IMR-90 (cell line): ENCODE measurements at regions not wholly inside any gene's neighbourhood (a gene's known extent, or its start where the extent isn't known, plus 50 kb on each side); places are given as distances from the start of the nearest gene placed in this dataset.

Source experiments
- ATAC-seq: fragments of 200-7000 bp; cut with Tn5 transposase; 2 replicates; pipeline ENCODE4 v1.9.1; 2020; ENCODE audit warnings: low read depth, mild to moderate bottlenecking, moderate library complexity
- BruUV-seq: library from RNA; stranded (reverse); fragments of 400-500 nt; replicated peaks from 2 replicates; lab custom pipeline; 2021; lab: Mats Ljungman, UMichigan
- CTCF ChIA-PET: fragments of 300-600 bp; formaldehyde crosslinking; extraction: SDS; loops from one replicate; lab custom pipeline; 2021; ENCODE audit warnings: antibody characterized with exemption; lab: Yijun Ruan, JAX
- POLR2A ChIA-PET: fragments of 300-600 bp; sonication (Branson Sonifier 250); formaldehyde crosslinking; loops from one replicate; lab custom pipeline; 2022; ENCODE audit warnings: antibody characterized with exemption; ENCODE audit not compliant: unreplicated experiment; lab: Charles Lee
- DNase-seq: peaks from one replicate; pipeline ENCODE4 v3.0.0; 2013
- H2AFZ ChIP-seq: replicated peaks from 2 replicates; pipeline ENCODE3; 2013; ENCODE audit warnings: low read length, mild to moderate bottlenecking; ENCODE audit not compliant: poor library complexity
- H2AK5ac ChIP-seq: 2 replicates; pipeline ENCODE4 v1.6.1; 2013; ENCODE audit warnings: low read depth, low read length, inconsistent platforms
- H2AK9ac ChIP-seq: replicated peaks from 2 replicates; pipeline ENCODE3; 2013; ENCODE audit warnings: mild to moderate bottlenecking, low read depth, low read length, moderate library complexity; ENCODE audit not compliant: poor library complexity
- H2BK120ac ChIP-seq: 2 replicates; pipeline ENCODE4 v1.6.1; 2013; ENCODE audit warnings: low read depth, low read length, inconsistent platforms
- H2BK15ac ChIP-seq: 3 replicates; pipeline ENCODE4 v1.6.1; 2013; ENCODE audit warnings: low read depth, low read length, inconsistent platforms
- H2BK20ac ChIP-seq: 2 replicates; pipeline ENCODE4 v1.6.1; 2013; ENCODE audit warnings: low read depth, mild to moderate bottlenecking, inconsistent platforms, low read length, moderate library complexity
- H2BK5ac ChIP-seq: 2 replicates; pipeline ENCODE4 v1.6.1; 2013; ENCODE audit warnings: mild to moderate bottlenecking, low read depth, low read length, inconsistent platforms; ENCODE audit not compliant: poor library complexity, severe bottlenecking
- H3K14ac ChIP-seq: replicated peaks from 2 replicates; pipeline ENCODE4 v1.6.1; 2013; ENCODE audit warnings: low read depth, low read length, inconsistent platforms
- H3K18ac ChIP-seq: 2 replicates; pipeline ENCODE4 v1.6.1; 2013; ENCODE audit warnings: low read depth, low read length, control low read depth
- H3K23ac ChIP-seq: 2 replicates; pipeline ENCODE4 v1.6.1; 2013; ENCODE audit warnings: low read depth, low read length, inconsistent platforms
- H3K27ac ChIP-seq: 2 replicates; pipeline ENCODE4 v1.5.1; 2013; ENCODE audit warnings: mild to moderate bottlenecking, control low read depth, low read length; ENCODE audit not compliant: insufficient read depth
- H3K27me3 ChIP-seq: 2 replicates; pipeline ENCODE4 v1.6.1; 2013; ENCODE audit warnings: low read length; ENCODE audit not compliant: control insufficient read depth, insufficient read depth
- H3K36me3 ChIP-seq: 2 replicates; pipeline ENCODE4 v1.6.1; 2013; ENCODE audit warnings: low read length, mixed read lengths; ENCODE audit not compliant: control insufficient read depth, insufficient read depth
- H3K4ac ChIP-seq: 2 replicates; pipeline ENCODE4 v1.6.1; 2013; ENCODE audit warnings: low read depth, low read length, inconsistent platforms
- H3K4me1 ChIP-seq: 2 replicates; pipeline ENCODE4 v1.6.1; 2013; ENCODE audit warnings: low read length, mixed read lengths; ENCODE audit not compliant: control insufficient read depth, insufficient read depth
- H3K4me2 ChIP-seq: 2 replicates; pipeline ENCODE4 v1.6.1; 2013; ENCODE audit warnings: low read depth, mild to moderate bottlenecking, control low read depth, low read length, moderate library complexity
- H3K4me3 ChIP-seq: 2 replicates; pipeline ENCODE4 v1.5.1; 2013; ENCODE audit warnings: low read depth, mild to moderate bottlenecking, control low read depth, low read length, moderate library complexity; ENCODE audit not compliant: insufficient read depth
- H3K56ac ChIP-seq: 2 replicates; pipeline ENCODE4 v1.6.1; 2013; ENCODE audit warnings: low read length, inconsistent platforms; ENCODE audit not compliant: insufficient read depth; ENCODE audit errors: extremely low read depth
- H3K79me1 ChIP-seq, 2 experiments: 2 replicates each; pipeline ENCODE4 v1.6.1; 2013; ENCODE audit warnings: low read length in 2 of 2, inconsistent platforms in 1 of 2, low read depth in 1 of 2
- H3K9ac ChIP-seq: 2 replicates; pipeline ENCODE4 v1.6.1; 2013; ENCODE audit warnings: low read depth, low read length, control low read depth
- H3K9me1 ChIP-seq: 2 replicates; pipeline ENCODE4 v1.6.1; 2013; ENCODE audit warnings: low read length, inconsistent platforms; ENCODE audit not compliant: insufficient read depth
- H3K9me3 ChIP-seq: 2 replicates; pipeline ENCODE4 v1.6.1; 2013; ENCODE audit warnings: low read length; ENCODE audit not compliant: control insufficient read depth, insufficient read depth
- H4K20me1 ChIP-seq: 2 replicates; pipeline ENCODE4 v1.6.1; 2013; ENCODE audit warnings: low read length, inconsistent platforms; ENCODE audit not compliant: insufficient read depth
- H4K5ac ChIP-seq: 2 replicates; pipeline ENCODE4 v1.6.1; 2013; ENCODE audit warnings: mild to moderate bottlenecking, low read depth, low read length, control low read depth
- H4K8ac ChIP-seq, 2 experiments: 2 replicates each; pipeline ENCODE4 v1.6.1; 2013; ENCODE audit warnings: low read depth in 2 of 2, low read length in 2 of 2, control low read depth in 1 of 2, inconsistent platforms in 1 of 2
- H4K91ac ChIP-seq: 2 replicates; pipeline ENCODE4 v1.6.1; 2013; ENCODE audit warnings: low read depth, low read length, inconsistent platforms; ENCODE audit not compliant: insufficient read depth
- BHLHE40 ChIP-seq: fragments of 150-350 bp; IDR thresholded peaks from 2 replicates; pipeline ENCODE4 v1.6.1; 2016; ENCODE audit warnings: mild to moderate bottlenecking, low read depth, low read length
- CEBPB ChIP-seq: IDR thresholded peaks from 2 replicates; pipeline ENCODE4 v1.6.1; 2012; ENCODE audit warnings: low read depth, low read length, improper control_type of control experiment
- CHD1 ChIP-seq: IDR thresholded peaks from 2 replicates; pipeline ENCODE4 v1.6.1; 2012; ENCODE audit warnings: low read depth, low read length, improper control_type of control experiment
- MAFK ChIP-seq: IDR thresholded peaks from 2 replicates; pipeline ENCODE4 v1.6.1; 2012; ENCODE audit warnings: low read depth, low read length, improper control_type of control experiment
- MAZ ChIP-seq: IDR thresholded peaks from 2 replicates; pipeline ENCODE4 v1.6.1; 2012; ENCODE audit warnings: low read depth, mild to moderate bottlenecking, low read length, improper control_type of control experiment, moderate library complexity, borderline replicate concordance
- MXI1 ChIP-seq: IDR thresholded peaks from 2 replicates; pipeline ENCODE4 v1.6.1; 2012; ENCODE audit warnings: low read depth, mild to moderate bottlenecking, low read length, moderate library complexity, borderline replicate concordance
- POLR2A ChIP-seq: IDR thresholded peaks from 2 replicates; pipeline ENCODE4 v1.6.1; 2012; ENCODE audit warnings: mild to moderate bottlenecking, low read depth, low read length
- RAD21 ChIP-seq: IDR thresholded peaks from 2 replicates; pipeline ENCODE4 v1.6.1; 2012; ENCODE audit warnings: low read length, improper control_type of control experiment
- RCOR1 ChIP-seq: IDR thresholded peaks from 2 replicates; pipeline ENCODE4 v1.6.1; 2012; ENCODE audit warnings: mild to moderate bottlenecking, low read length, improper control_type of control experiment; ENCODE audit not compliant: insufficient replicate concordance
- RFX5 ChIP-seq: IDR thresholded peaks from 2 replicates; pipeline ENCODE4 v1.8.0; 2012; ENCODE audit warnings: low read depth, mild to moderate bottlenecking, low read length, moderate library complexity
- SMC3 ChIP-seq: fragments of 150-350 bp; IDR thresholded peaks from 2 replicates; pipeline ENCODE4 v1.6.1; 2016; ENCODE audit warnings: low read depth, mild to moderate bottlenecking, antibody characterized with exemption, low read length, moderate library complexity
- WGBS, 2 experiments: methylation state at CpG; one replicate each; pipeline versions ENCODE4 v1.1.5 to v1.1.7; 2013; ENCODE audit warnings: missing lambda C conversion rate in 2 of 2; ENCODE audit not compliant: insufficient read length in 1 of 2; ENCODE audit errors: extremely low coverage in 2 of 2; 5-methylcytosine and 5-hydroxymethylcytosine counted together
- dilution Hi-C: fragments of 300-500 bp; cut with HindIII; formaldehyde crosslinking; loops from one replicate; pipeline ENCODE4 v1.14.3; 2018; ENCODE audit warnings: low sequenced_read_pairs; ENCODE audit not compliant: unreplicated experiment
- in situ Hi-C: fragments of 300-500 bp; cut with MboI; formaldehyde crosslinking; loops from 3 replicates; pipeline ENCODE4 v1.14.3; 2019; ENCODE audit warnings: low sequenced_read_pairs, inconsistent platforms, mixed read lengths
- intact Hi-C: fragments of 100-400 bp; cut with micrococcal nuclease; formaldehyde crosslinking; loops from 2 replicates; pipeline ENCODE4 v1.10.0; 2022
- TF ChIP-seq, protein P1 (sequence below): fragments of 150-350 bp; IDR thresholded peaks from 2 replicates; pipeline ENCODE4 v1.6.1; 2016; ENCODE audit warnings: low read depth, mild to moderate bottlenecking, low read length, moderate library complexity, borderline replicate concordance
- TF ChIP-seq, protein P2 (sequence below): fragments of 150-350 bp; IDR thresholded peaks from 2 replicates; pipeline ENCODE4 v1.6.1; 2017; ENCODE audit warnings: mild to moderate bottlenecking, antibody characterized with exemption, low read length, low read depth

DNA sequence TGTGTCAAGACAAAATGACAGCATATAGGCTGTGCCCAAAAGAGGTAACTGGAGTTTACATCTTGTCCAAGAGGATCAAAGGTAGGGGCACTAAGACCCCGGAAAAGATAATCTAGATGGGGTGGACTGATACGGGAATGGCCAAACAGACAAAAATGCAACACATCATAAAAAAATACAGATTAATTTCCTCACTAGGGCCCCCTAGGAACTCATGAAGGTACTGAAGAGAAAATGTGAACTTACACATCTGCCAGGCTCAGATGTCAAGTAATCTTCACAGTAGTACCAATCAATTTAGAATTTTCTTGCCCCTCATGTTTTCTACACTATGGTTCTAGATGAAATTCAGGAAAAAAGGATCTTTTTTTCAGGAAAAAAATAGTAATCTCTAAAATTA, 115.6 kb upstream of the REG3A start:
- no peak overlapping the region for H4K5ac ChIP-seq
- H2AK5ac ChIP-seq: no peak overlapping the region
- no peaks in the 10 kb centered on the region for H4K20me1 ChIP-seq
- H4K8ac ChIP-seq: no peak overlapping the region
- H2AFZ ChIP-seq: no peak overlapping the region
- no CpG with 5 or more reads among the region's 2 CpGs for WGBS, 2 experiments
- no peak overlapping the region for H2AK9ac ChIP-seq
- H2BK5ac ChIP-seq: no peak overlapping the region
- H2BK20ac ChIP-seq: no peak overlapping the region
- dilution Hi-C loops: no loop called here
- H3K23ac ChIP-seq: no peak overlapping the region
- intact Hi-C loops: no loop called here
- no peak overlapping the region for H2BK15ac ChIP-seq
- H2BK120ac ChIP-seq: no peak overlapping the region
- ATAC-seq: no peak
- peaks cover 12% of the 10 kb centered on the region for H3K9me3 ChIP-seq
- TF ChIP-seq RFX5 (no peak), SMC3 (no peak), CEBPB (no peak), CHD1 (no peak), MXI1 (no peak), BHLHE40 (no peak), MAZ (no peak), MAFK (no peak), RAD21 (no peak), RCOR1 (no peak), POLR2A (no peak)
- TF ChIP-seq, protein P1, sequence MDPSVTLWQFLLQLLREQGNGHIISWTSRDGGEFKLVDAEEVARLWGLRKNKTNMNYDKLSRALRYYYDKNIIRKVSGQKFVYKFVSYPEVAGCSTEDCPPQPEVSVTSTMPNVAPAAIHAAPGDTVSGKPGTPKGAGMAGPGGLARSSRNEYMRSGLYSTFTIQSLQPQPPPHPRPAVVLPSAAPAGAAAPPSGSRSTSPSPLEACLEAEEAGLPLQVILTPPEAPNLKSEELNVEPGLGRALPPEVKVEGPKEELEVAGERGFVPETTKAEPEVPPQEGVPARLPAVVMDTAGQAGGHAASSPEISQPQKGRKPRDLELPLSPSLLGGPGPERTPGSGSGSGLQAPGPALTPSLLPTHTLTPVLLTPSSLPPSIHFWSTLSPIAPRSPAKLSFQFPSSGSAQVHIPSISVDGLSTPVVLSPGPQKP: no peak
- TF ChIP-seq, protein P2, sequence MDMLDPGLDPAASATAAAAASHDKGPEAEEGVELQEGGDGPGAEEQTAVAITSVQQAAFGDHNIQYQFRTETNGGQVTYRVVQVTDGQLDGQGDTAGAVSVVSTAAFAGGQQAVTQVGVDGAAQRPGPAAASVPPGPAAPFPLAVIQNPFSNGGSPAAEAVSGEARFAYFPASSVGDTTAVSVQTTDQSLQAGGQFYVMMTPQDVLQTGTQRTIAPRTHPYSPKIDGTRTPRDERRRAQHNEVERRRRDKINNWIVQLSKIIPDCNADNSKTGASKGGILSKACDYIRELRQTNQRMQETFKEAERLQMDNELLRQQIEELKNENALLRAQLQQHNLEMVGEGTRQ: no peak
- in situ Hi-C loops: no loop called here
- H3K79me1 ChIP-seq: no peaks in the 10 kb centered on the region
- no peak overlapping the region for H4K91ac ChIP-seq
- ChIA-PET POLR2A (no interaction called here), CTCF (no interaction called here)
- no peak overlapping the region for H3K4me3 ChIP-seq
- no peak overlapping the region for H3K18ac ChIP-seq
- no TSS peak for BruUV-seq
- no peaks in the 10 kb centered on the region for H3K4me1 ChIP-seq
- no peak overlapping the region for H3K56ac ChIP-seq
- no peaks in the 10 kb centered on the region for H3K36me3 ChIP-seq
- no peak overlapping the region for H3K4me2 ChIP-seq
- no peak overlapping the region for H3K14ac ChIP-seq
- H3K9ac ChIP-seq: no peak overlapping the region
- H3K4ac ChIP-seq: no peak overlapping the region
- no peaks in the 10 kb centered on the region for H3K27me3 ChIP-seq
- H3K9me1 ChIP-seq: no peaks in the 10 kb centered on the region
- no peak overlapping the region for H3K27ac ChIP-seq
- DNase-seq: no peak
